ENCODE measurements at regions not wholly inside any gene's neighbourhood (a gene's known extent, or its start where the extent isn't known, plus 50 kb on each side); places are given as distances from the start of the nearest gene placed in this dataset.

GRCh38 chr18:68439642-68440041 is 275.3 kb downstream of the TMX3 start:
- DNase-seq (ENCODE audit: extremely low read depth in 1 of 11, low read depth in 9 of 11, low spot score in 4 of 11): peak in 5 of 11 donors; percentile 4 to 22 (median 12)

GRCh38 chr18:68438983-68439382 is 275.9 kb downstream of the TMX3 start:
- DNase-seq (ENCODE audit: extremely low read depth in 1 of 11, low read depth in 9 of 11, low spot score in 4 of 11): peak in 5 of 11 donors; percentile 2 to 20 (median 4)

- DNase-seq (ENCODE audit: extremely low read depth in 1 of 11, low read depth in 9 of 11, low spot score in 4 of 11): no peak
These were observed 276.4 kb downstream of the TMX3 start for GRCh38 chr18:68438536-68438935.

GRCh38 chr18:68436485-68436884 is 278.4 kb downstream of the TMX3 start:
- no peak for DNase-seq (ENCODE audit: extremely low read depth in 1 of 11, low read depth in 9 of 11, low spot score in 4 of 11)

GRCh38 chr18:68435581-68435980 is 279.3 kb downstream of the TMX3 start:
- no peak for DNase-seq (ENCODE audit: extremely low read depth in 1 of 11, low read depth in 9 of 11, low spot score in 4 of 11)

GRCh38 chr18:68431922-68432198 is 283.0 kb downstream of the TMX3 start:
- DNase-seq (ENCODE audit: extremely low read depth in 1 of 11, low read depth in 9 of 11, low spot score in 4 of 11): no peak

- DNase-seq (ENCODE audit: extremely low read depth in 1 of 11, low read depth in 9 of 11, low spot score in 4 of 11): no peak
These were observed 283.6 kb downstream of the TMX3 start for GRCh38 chr18:68431111-68431921.

GRCh38 chr18:68429841-68430240 is 285.1 kb downstream of the TMX3 start:
- DNase-seq (ENCODE audit: extremely low read depth in 1 of 11, low read depth in 9 of 11, low spot score in 4 of 11): no peak

GRCh38 chr18:68429111-68429510 is 285.8 kb downstream of the TMX3 start:
- DNase-seq (ENCODE audit: extremely low read depth in 1 of 11, low read depth in 9 of 11, low spot score in 4 of 11): no peak

GRCh38 chr18:68428661-68429060 is 286.2 kb downstream of the TMX3 start:
- no peak for DNase-seq (ENCODE audit: extremely low read depth in 1 of 11, low read depth in 9 of 11, low spot score in 4 of 11)

- no peak for DNase-seq (ENCODE audit: extremely low read depth in 1 of 11, low read depth in 9 of 11, low spot score in 4 of 11)
These were observed 286.9 kb downstream of the TMX3 start for GRCh38 chr18:68427951-68428401.

- DNase-seq (ENCODE audit: extremely low read depth in 1 of 11, low read depth in 9 of 11, low spot score in 4 of 11): no peak
These were observed 288.1 kb downstream of the TMX3 start for GRCh38 chr18:68426731-68427315.

- DNase-seq (ENCODE audit: extremely low read depth in 1 of 11, low read depth in 9 of 11, low spot score in 4 of 11): no peak
These were observed 296.0 kb downstream of the TMX3 start for GRCh38 chr18:68418881-68419280.

- DNase-seq (ENCODE audit: extremely low read depth in 1 of 11, low read depth in 9 of 11, low spot score in 4 of 11): no peak
These were observed 296.6 kb downstream of the TMX3 start for GRCh38 chr18:68418226-68418868.

- DNase-seq (ENCODE audit: extremely low read depth in 1 of 11, low read depth in 9 of 11, low spot score in 4 of 11): no peak
These were observed 297.1 kb downstream of the TMX3 start for GRCh38 chr18:68417826-68418225.

GRCh38 chr18:68417166-68417799 is 297.6 kb downstream of the TMX3 start:
- DNase-seq (ENCODE audit: extremely low read depth in 1 of 11, low read depth in 9 of 11, low spot score in 4 of 11): no peak

GRCh38 chr18:68414407-68414806 is 300.5 kb downstream of the TMX3 start:
- DNase-seq (ENCODE audit: extremely low read depth in 1 of 11, low read depth in 9 of 11, low spot score in 4 of 11): no peak

GRCh38 chr18:68409576-68409975 is 305.3 kb downstream of the TMX3 start:
- no peak for DNase-seq (ENCODE audit: extremely low read depth in 1 of 11, low read depth in 9 of 11, low spot score in 4 of 11)

GRCh38 chr18:68406761-68407160 is 308.1 kb downstream of the TMX3 start:
- no peak for DNase-seq (ENCODE audit: extremely low read depth in 1 of 11, low read depth in 9 of 11, low spot score in 4 of 11)

- DNase-seq (ENCODE audit: extremely low read depth in 1 of 11, low read depth in 9 of 11, low spot score in 4 of 11): no peak
These were observed 312.1 kb downstream of the TMX3 start for GRCh38 chr18:68402784-68403183.

Measured in renal cortex interstitium (tissue), 11 donors.